ENCODE measurements at regions not wholly inside any gene's neighbourhood (a gene's known extent, or its start where the extent isn't known, plus 50 kb on each side); places are given as distances from the start of the nearest gene placed in this dataset.

GRCh38 chr15:91779960-91780359 lies 73.5 kb upstream of the SLCO3A1 start:
- H3K4me1 ChIP-seq (ENCODE audit: control insufficient read depth in 1 of 2, insufficient read depth in 2 of 2, low read depth in 1 of 2, low read length in 1 of 2): peaks cover 0 to 6% of the 10 kb centered on the region in 2 experiments; a peak in 1 of 4 replicates
- H4K20me1 ChIP-seq (ENCODE audit: insufficient read depth): no peaks in the 10 kb centered on the region
- CTCF ChIA-PET: interaction anchor here (0.9 to 1.4 kb wide), 2 partner anchors 18 to 74 kb away, joined by 3 to 5 read pairs; no protein-coding TSS in a partner anchor
- H3K27ac ChIP-seq (ENCODE audit: low read depth in 2 of 2, low read length in 1 of 2): no peak overlapping the region
- no peaks in the 10 kb centered on the region for H3K9me3 ChIP-seq
- TF ChIP-seq MAX (IDR thresholded peaks at IDR 0.05; ENCODE audit: low read depth): no peak
- no peak for TF ChIP-seq EZH2phosphoT487 (IDR thresholded peaks at IDR 0.05; ENCODE audit: borderline replicate concordance, low read depth)
- TF ChIP-seq USF1 (IDR thresholded peaks at IDR 0.05; ENCODE audit: borderline replicate concordance, low read depth): no peak
- no peak for TF ChIP-seq JUND (IDR thresholded peaks at IDR 0.05)
- no peak for TF ChIP-seq ELF1 (IDR thresholded peaks at IDR 0.05)
- no peak for TF ChIP-seq SIN3A (IDR thresholded peaks at IDR 0.05; ENCODE audit: borderline replicate concordance, low read depth, low read length)
- no peak for TF ChIP-seq MEF2A (IDR thresholded peaks at IDR 0.05; ENCODE audit: borderline replicate concordance, low read depth)
- TF ChIP-seq GABPA (IDR thresholded peaks at IDR 0.05; ENCODE audit: low read depth): no peak
- TF ChIP-seq GATA2 (CRISPR knock-in tag; IDR thresholded peaks at IDR 0.05): no peak
- no peak for TF ChIP-seq YY1 (IDR thresholded peaks at IDR 0.05; ENCODE audit: low read depth)
- no peak for TF ChIP-seq FOXM1 (IDR thresholded peaks at IDR 0.05; ENCODE audit: low read depth)
- no peaks in the 10 kb centered on the region for H3K79me2 ChIP-seq (ENCODE audit: insufficient read depth)
- POLR2A ChIA-PET: no interaction called here
- H2AFZ ChIP-seq (ENCODE audit: low read depth): no peak overlapping the region
- H3K4me3 ChIP-seq (ENCODE audit: low read depth in 2 of 2, low read length in 1 of 2): no peak overlapping the region
- WGBS (ENCODE audit: low lambda C conversion rate): 50% methylated on average over 5 of the region's 5 CpGs
- no peak overlapping the region for H3K9ac ChIP-seq
- H3K4me2 ChIP-seq: no peak overlapping the region
- no peaks in the 10 kb centered on the region; the same call in 1 of the 2 replicates for H3K27me3 ChIP-seq (ENCODE audit: insufficient read depth)
- no peaks in the 10 kb centered on the region for H3K9me2 ChIP-seq
- no peak for DNase-seq
- no peaks in the 10 kb centered on the region for H3F3A ChIP-seq (replicated peaks; ENCODE audit: insufficient read depth)
- no peaks in the 10 kb centered on the region for H3K36me3 ChIP-seq (replicated peaks in 1 of 2; ENCODE audit: control insufficient read depth in 1 of 2, insufficient read depth in 2 of 2, low read length in 1 of 2)

- no peaks in the 10 kb centered on the region for H3K36me3 ChIP-seq (replicated peaks in 1 of 2; ENCODE audit: control insufficient read depth in 1 of 2, insufficient read depth in 2 of 2, low read length in 1 of 2)
- H3K4me3 ChIP-seq (ENCODE audit: low read depth in 2 of 2, low read length in 1 of 2): no peak overlapping the region
- no peaks in the 10 kb centered on the region for H4K20me1 ChIP-seq (ENCODE audit: insufficient read depth)
- no peak overlapping the region for H2AFZ ChIP-seq (ENCODE audit: low read depth)
- H3K9me3 ChIP-seq: no peaks in the 10 kb centered on the region
- H3K4me1 ChIP-seq (ENCODE audit: control insufficient read depth in 1 of 2, insufficient read depth in 2 of 2, low read depth in 1 of 2, low read length in 1 of 2): peaks cover 0 to 6% of the 10 kb centered on the region in 2 experiments; a peak in 1 of 4 replicates
- no peak overlapping the region for H3K9ac ChIP-seq
- no peak for DNase-seq
- H3F3A ChIP-seq (replicated peaks; ENCODE audit: insufficient read depth): no peaks in the 10 kb centered on the region
- ChIA-PET POLR2A (no interaction called here), CTCF (interaction anchor here (1.4 kb wide), 1 partner anchor 74 kb away, joined by 5 read pairs; no protein-coding TSS in a partner anchor)
- TF ChIP-seq TCF12 (IDR thresholded peaks at IDR 0.05) (no peak), RAD21 (IDR thresholded peaks at IDR 0.05; ENCODE audit: low read length) (no peak), SMC3 (IDR thresholded peaks at IDR 0.05; ENCODE audit: low read depth, low read length) (no peak), NRF1 (IDR thresholded peaks at IDR 0.05; ENCODE audit: low read depth, low read length) (no peak), FOSL2 (IDR thresholded peaks at IDR 0.05; ENCODE audit: borderline replicate concordance, low read depth) (no peak)
- 57% methylated on average over 3 of the region's 3 CpGs for WGBS (ENCODE audit: low lambda C conversion rate)
- H3K27ac ChIP-seq (ENCODE audit: low read depth in 2 of 2, low read length in 1 of 2): no peak overlapping the region
- no peak overlapping the region for H3K4me2 ChIP-seq
- H3K9me2 ChIP-seq: no peaks in the 10 kb centered on the region
- no peaks in the 10 kb centered on the region; the same call in 1 of the 2 replicates for H3K27me3 ChIP-seq (ENCODE audit: insufficient read depth)
- no peaks in the 10 kb centered on the region for H3K79me2 ChIP-seq (ENCODE audit: insufficient read depth)
Observed at GRCh38 chr15:91780387-91780786, 73.1 kb upstream of the SLCO3A1 start.
